H54 (cell line): ENCODE measurements at regions not wholly inside any gene's neighbourhood (a gene's known extent, or its start where the extent isn't known, plus 50 kb on each side); places are given as distances from the start of the nearest gene placed in this dataset.

Experiments
- DNase-seq: peaks from one replicate; pipeline ENCODE4 v3.0.0; 2011; ENCODE audit warnings: low spot score, mixed read lengths; ENCODE audit not compliant: insufficient read length
- FAIRE-seq: peaks from 3 replicates; lab custom pipeline; 2011; peaks lifted over from hg19 to GRCh38; lab: Jason Lieb, UNC
- POLR2A ChIP-seq: IDR thresholded peaks from 2 replicates; pipeline ENCODE4 v1.6.1; 2011; ENCODE audit warnings: low read depth, mild to moderate bottlenecking, low read length

GRCh38 chr18:41461114-41461513, 493.9 kb upstream of the PIK3C3 start:
- no peak for FAIRE-seq
- no peak for TF ChIP-seq POLR2A
- DNase-seq, result no peak

- TF ChIP-seq POLR2A, result no peak
- FAIRE-seq, result no peak
- DNase-seq, result no peak
Measured at GRCh38 chr18:41459656-41460055, 495.4 kb upstream of the PIK3C3 start.

DNA sequence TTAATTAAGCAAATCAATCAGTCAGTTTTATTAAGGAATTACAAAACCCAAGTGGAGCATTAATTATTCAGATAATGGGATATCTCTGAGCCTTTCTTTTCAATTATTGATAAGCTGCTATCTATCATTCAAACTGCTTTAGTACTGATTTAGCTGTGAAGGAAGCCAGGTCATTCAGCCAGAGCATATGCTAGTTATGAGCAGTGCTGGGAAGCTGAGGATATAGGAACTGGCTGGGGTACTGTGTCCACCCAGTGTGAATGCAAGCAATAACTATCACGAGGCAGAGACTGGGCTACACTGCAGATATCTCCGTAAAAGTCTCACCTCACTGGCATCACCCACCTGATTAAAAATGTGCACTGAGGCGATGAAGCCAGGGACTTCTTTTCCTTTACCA, 496.7 kb upstream of the PIK3C3 start:
- TF ChIP-seq POLR2A, result no peak
- DNase-seq (no peak), FAIRE-seq (no peak)

DNA sequence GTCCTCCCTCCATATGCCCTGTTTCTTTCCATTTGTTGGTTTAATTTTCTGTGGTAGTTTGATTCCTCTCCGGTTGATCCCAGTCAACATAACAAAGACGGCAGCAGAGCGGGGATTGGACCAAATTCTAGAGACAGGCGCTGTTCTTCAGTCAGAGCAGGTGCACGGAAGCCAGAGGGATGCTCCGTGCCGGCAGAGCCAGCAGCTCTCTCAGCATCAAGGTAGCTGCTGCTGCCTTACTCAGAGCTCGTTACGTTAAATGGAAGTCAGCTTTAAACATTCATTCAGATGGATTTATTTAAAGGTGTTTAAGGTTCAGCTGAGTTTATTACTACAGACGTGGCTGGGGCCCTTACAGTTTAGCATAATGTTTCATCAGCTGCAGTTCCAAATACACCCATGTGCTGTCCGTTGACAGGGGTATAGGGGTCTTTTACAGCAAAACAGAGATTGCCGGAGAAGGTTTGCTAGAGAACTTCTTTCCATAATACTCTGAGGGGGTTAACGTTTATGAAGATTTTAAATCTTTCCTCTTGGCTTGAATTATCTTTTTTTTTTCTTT, 497.2 kb upstream of the PIK3C3 start:
- FAIRE-seq, result no peak
- DNase-seq, result no peak
- TF ChIP-seq POLR2A, result no peak

GRCh38 chr18:41456831-41457230, 498.2 kb upstream of the PIK3C3 start:
- no peak for FAIRE-seq
- no peak for DNase-seq
- no peak for TF ChIP-seq POLR2A

- TF ChIP-seq POLR2A, result no peak
- FAIRE-seq (no peak), DNase-seq (no peak)
Measured at GRCh38 chr18:41449612-41450011, 505.4 kb upstream of the PIK3C3 start.

DNA sequence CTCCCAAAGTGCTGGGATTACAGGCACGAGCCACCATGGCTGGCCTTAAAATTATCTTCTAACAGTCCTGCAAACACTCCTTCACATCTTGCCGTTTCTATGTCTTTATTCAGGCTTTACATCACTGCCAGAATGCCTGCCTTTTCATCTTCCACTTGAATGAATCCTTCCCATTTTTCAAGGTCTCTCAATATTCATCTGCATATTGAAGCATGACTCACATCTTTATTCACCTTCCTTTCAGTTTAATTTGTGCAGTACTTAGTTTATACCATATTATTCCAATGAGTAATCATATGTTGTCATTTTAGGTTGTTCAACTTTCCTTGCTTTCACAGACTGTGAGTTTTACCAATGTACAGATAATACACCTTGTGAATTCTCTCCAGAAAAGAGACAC, 510.1 kb upstream of the PIK3C3 start:
- TF ChIP-seq POLR2A, result no peak
- FAIRE-seq (no peak), DNase-seq (no peak)

DNA sequence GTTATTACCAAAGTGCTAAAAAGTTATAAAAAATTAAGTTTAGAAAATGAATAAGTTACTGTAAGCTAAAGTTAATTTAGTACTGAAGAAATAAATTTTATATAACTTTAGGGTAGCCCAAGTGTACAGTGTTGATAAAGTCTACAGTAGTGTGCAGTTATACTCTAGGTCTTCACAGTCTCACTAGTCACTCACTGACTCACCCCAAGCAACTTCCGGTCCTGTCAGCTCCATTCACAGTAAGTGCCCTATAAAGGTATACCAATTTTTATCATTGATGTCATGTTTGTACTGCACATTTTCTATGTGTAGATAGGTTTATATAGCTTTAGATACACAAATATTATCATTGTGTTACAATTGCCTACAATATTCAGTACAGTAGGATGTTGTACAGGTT, 518.3 kb upstream of the PIK3C3 start:
- FAIRE-seq (no peak), DNase-seq (no peak)
- no peak for TF ChIP-seq POLR2A

DNA sequence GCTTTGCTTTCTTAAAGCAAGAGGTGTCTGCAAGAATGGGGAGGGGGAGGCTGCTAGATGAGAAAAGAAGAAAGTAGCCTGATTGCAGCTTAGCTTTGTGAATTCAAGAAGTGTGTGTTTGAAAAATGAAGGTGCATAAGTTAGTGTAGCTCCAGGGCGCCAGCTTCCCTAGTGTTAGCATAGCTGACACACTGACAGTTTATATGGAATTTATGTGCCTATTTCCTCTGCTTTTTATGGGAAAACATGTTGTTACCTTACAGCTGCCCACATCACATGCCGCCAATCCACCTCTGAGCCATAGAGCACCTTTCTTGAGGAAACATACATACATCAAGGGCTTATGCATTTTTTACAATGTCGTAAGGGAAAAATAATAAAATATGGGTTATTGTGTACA, 536.4 kb upstream of the PIK3C3 start:
- DNase-seq (no peak), FAIRE-seq (no peak)
- no peak for TF ChIP-seq POLR2A

GRCh38 chr18:41416044-41416443, 539.0 kb upstream of the PIK3C3 start:
- no peak for TF ChIP-seq POLR2A
- FAIRE-seq (no peak), DNase-seq (no peak)

- DNase-seq, result no peak
- no peak for TF ChIP-seq POLR2A
- no peak for FAIRE-seq
Measured at GRCh38 chr18:41410006-41410405, 545.0 kb upstream of the PIK3C3 start.

- TF ChIP-seq POLR2A, result no peak
- DNase-seq (no peak), FAIRE-seq (no peak)
Measured at GRCh38 chr18:41406834-41407233, 548.2 kb upstream of the PIK3C3 start.

DNA sequence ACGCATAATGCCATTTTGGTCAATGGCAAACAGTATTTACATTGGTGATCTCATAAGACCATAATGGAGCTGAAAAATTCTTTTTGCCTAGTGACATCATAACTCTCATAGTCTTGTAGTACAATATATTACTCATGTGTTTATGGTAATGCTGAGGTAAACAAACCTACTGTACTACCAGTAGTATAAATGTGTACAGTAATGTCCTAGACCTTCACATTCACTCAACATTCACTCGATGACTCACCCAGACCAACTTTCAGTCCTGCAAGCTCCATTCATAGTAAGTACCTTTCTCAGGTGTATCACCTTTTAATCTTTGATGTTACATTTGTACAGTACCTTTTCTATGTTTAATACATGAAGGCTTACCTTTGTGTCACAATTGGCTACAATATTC, 558.2 kb upstream of the PIK3C3 start:
- DNase-seq (no peak), FAIRE-seq (no peak)
- TF ChIP-seq POLR2A, result no peak

- FAIRE-seq, result no peak
Measured at GRCh38 chr18:41396211-41396610, 558.8 kb upstream of the PIK3C3 start.

GRCh38 chr18:41395695-41396094, 559.3 kb upstream of the PIK3C3 start:
- TF ChIP-seq POLR2A, result no peak
- DNase-seq (no peak), FAIRE-seq (no peak)

More at GRCh38 chr18:41396211-41396610, 558.8 kb upstream of the PIK3C3 start:
- no peak for DNase-seq
- TF ChIP-seq POLR2A, result no peak
